Kidney (tissue), 13 donors: ENCODE measurements at regions not wholly inside any gene's neighbourhood (a gene's known extent, or its start where the extent isn't known, plus 50 kb on each side); places are given as distances from the start of the nearest gene placed in this dataset.

Experiments
- DNase-seq, 5 donors: peaks; one replicate each; pipeline ENCODE4 v3.0.0-alpha.2; 2013 to 2020
- FAIRE-seq: peaks from 2 replicates; lab custom pipeline; 2012; peaks lifted over from hg19 to GRCh38; lab: Jason Lieb, UNC
- H3K27ac ChIP-seq, 2 donors: one replicate each; pipeline ENCODE4 v1.7.0; 2013; ENCODE audit warnings: low read depth in 2 of 2, low read length in 2 of 2, inconsistent platforms in 1 of 2
- H3K27me3 ChIP-seq: one replicate; pipeline ENCODE4 v1.7.1; 2013; ENCODE audit warnings: low read length, inconsistent platforms; ENCODE audit not compliant: control insufficient read depth, insufficient read depth
- H3K36me3 ChIP-seq, 3 donors: one replicate each; pipeline versions ENCODE4 v1.7.0 to v1.7.1; 2013; ENCODE audit warnings: low read length in 3 of 3, control low read depth in 1 of 3, inconsistent platforms in 1 of 3; ENCODE audit not compliant: insufficient read depth in 3 of 3, control insufficient read depth in 2 of 3
- H3K4me1 ChIP-seq, 3 donors: one replicate each; pipeline versions ENCODE4 v1.7.0 to v1.7.1; 2013; ENCODE audit warnings: low read length in 3 of 3, inconsistent platforms in 1 of 3, low read depth in 1 of 3; ENCODE audit not compliant: control insufficient read depth in 2 of 3, insufficient read depth in 2 of 3
- H3K4me3 ChIP-seq, 3 donors: one replicate each; pipeline versions ENCODE4 v1.7.0 to v1.8.1; 2013; ENCODE audit warnings: low read length in 3 of 3, control low read depth in 1 of 3, inconsistent platforms in 1 of 3
- H3K9ac ChIP-seq, 3 donors: one replicate each; pipeline versions ENCODE4 v1.7.0 to v1.7.1; 2013; ENCODE audit warnings: low read length in 3 of 3, control low read depth in 1 of 3, inconsistent platforms in 1 of 3
- H3K9me3 ChIP-seq, 3 donors: one replicate each; pipeline versions ENCODE4 v1.7.0 to v1.7.1; 2013; ENCODE audit warnings: low read length in 3 of 3, control low read depth in 1 of 3, inconsistent platforms in 1 of 3; ENCODE audit not compliant: control insufficient read depth in 2 of 3, insufficient read depth in 1 of 3
- intact Hi-C: fragments of 100-400 bp; cut with DNase I; formaldehyde crosslinking; loops from one replicate; pipeline ENCODE4 v1.11.1; 2022
- TF ChIP-seq, protein P1 (sequence below): IDR thresholded peaks from 3 replicates; pipeline ENCODE4 v1.5.1; 2012; ENCODE audit warnings: mild to moderate bottlenecking, moderate library complexity, borderline replicate concordance; ENCODE audit not compliant: insufficient read depth; ENCODE audit errors: extremely low read depth
- donor health status: control.
- donor health status: control.
- donor health status: control.
- donor health status: control.
- donor health status: control.
- donor health status: DM: yes; HTN: yes; CAD: no.
- donor health status: Normal renal cell carcinoma (clear cell type).

GRCh38 chr15:34682674-34683073, 72.1 kb downstream of the GJD2 start:
- intact Hi-C loops, result no loop called here
- FAIRE-seq, result no peak
- no peaks in the 10 kb centered on the region for H3K4me1 ChIP-seq
- no peak overlapping the region for H3K9ac ChIP-seq
- H3K36me3 ChIP-seq, result no peaks in the 10 kb centered on the region
- DNase-seq, result no peak
- H3K27me3 ChIP-seq, result no peaks in the 10 kb centered on the region
- TF ChIP-seq, protein P1, sequence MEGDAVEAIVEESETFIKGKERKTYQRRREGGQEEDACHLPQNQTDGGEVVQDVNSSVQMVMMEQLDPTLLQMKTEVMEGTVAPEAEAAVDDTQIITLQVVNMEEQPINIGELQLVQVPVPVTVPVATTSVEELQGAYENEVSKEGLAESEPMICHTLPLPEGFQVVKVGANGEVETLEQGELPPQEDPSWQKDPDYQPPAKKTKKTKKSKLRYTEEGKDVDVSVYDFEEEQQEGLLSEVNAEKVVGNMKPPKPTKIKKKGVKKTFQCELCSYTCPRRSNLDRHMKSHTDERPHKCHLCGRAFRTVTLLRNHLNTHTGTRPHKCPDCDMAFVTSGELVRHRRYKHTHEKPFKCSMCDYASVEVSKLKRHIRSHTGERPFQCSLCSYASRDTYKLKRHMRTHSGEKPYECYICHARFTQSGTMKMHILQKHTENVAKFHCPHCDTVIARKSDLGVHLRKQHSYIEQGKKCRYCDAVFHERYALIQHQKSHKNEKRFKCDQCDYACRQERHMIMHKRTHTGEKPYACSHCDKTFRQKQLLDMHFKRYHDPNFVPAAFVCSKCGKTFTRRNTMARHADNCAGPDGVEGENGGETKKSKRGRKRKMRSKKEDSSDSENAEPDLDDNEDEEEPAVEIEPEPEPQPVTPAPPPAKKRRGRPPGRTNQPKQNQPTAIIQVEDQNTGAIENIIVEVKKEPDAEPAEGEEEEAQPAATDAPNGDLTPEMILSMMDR, result no peak
- H3K9me3 ChIP-seq, result no peaks in the 10 kb centered on the region
- no peak overlapping the region for H3K27ac ChIP-seq
- H3K4me3 ChIP-seq, result no peak overlapping the region

DNA sequence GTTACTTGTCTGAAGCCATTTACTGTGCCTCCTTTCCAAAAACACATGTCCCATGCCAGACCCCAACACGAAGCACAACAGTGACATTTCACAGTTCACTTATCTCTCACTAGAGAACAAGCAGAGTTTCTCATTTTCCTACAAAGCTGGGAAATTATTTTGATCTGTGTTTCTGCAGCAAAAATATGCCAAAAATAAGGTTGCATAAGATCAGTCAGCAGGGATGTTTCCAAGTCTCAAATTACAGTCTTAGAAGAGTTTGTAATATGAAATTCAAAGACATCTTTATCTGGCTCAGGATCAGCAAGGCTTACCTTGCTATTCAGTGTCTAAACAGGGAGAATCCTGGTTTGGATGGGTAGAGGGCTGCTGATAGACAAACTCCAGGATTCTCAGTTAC, 75.5 kb downstream of the GJD2 start:
- Histone ChIP-seq H3K4me1 (no peaks in the 10 kb centered on the region), H3K9me3 (no peaks in the 10 kb centered on the region), H3K9ac (no peak overlapping the region), H3K27ac (no peak overlapping the region), H3K4me3 (no peak overlapping the region), H3K27me3 (no peaks in the 10 kb centered on the region), H3K36me3 (no peaks in the 10 kb centered on the region)
- DNase-seq (no peak), FAIRE-seq (no peak)
- TF ChIP-seq, protein P1, result no peak
- intact Hi-C loops, result no loop called here

DNA sequence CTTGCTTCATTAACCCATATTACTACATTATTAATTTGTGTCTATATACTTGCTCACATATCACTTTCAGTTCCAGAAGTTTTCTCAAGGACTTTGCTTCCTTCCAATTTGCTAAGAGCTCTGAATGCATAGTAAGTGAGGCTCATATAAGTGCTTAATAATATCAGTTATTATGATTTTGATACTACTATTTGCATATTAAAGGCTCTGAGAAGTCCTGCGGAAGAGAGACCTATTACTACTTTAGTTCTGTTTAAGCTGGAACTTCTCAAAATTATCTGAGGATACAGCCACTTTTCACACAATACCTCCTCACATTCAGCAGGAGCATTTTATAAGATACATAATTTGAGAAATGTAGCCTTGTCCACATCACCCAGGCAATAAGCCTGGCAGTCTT, 81.6 kb downstream of the GJD2 start:
- no peak for FAIRE-seq
- Histone ChIP-seq H3K4me1 (no peaks in the 10 kb centered on the region), H3K27me3 (no peaks in the 10 kb centered on the region), H3K4me3 (no peak overlapping the region), H3K36me3 (no peaks in the 10 kb centered on the region), H3K9me3 (no peaks in the 10 kb centered on the region), H3K27ac (no peak overlapping the region), H3K9ac (no peak overlapping the region)
- TF ChIP-seq, protein P1, result no peak
- intact Hi-C loops, result no loop called here
- no peak for DNase-seq

GRCh38 chr15:34665498-34666116, 82.2 kb upstream of the GOLGA8B start:
- Histone ChIP-seq H3K4me3 (no peak overlapping the region), H3K36me3 (no peaks in the 10 kb centered on the region), H3K27ac (no peak overlapping the region), H3K4me1 (no peaks in the 10 kb centered on the region), H3K27me3 (no peaks in the 10 kb centered on the region), H3K9me3 (no peaks in the 10 kb centered on the region), H3K9ac (no peak overlapping the region)
- TF ChIP-seq, protein P1, result no peak
- intact Hi-C loops, result no loop called here
- FAIRE-seq (no peak), DNase-seq (no peak)
